IgD-negative memory B cell (primary cell): ENCODE measurements at regions not wholly inside any gene's neighbourhood (a gene's known extent, or its start where the extent isn't known, plus 50 kb on each side); places are given as distances from the start of the nearest gene placed in this dataset.
"Not testable (repeated sequence)": the region's sequence is repeated elsewhere in the genome, so short reads cannot be mapped to it uniquely, and the experiment has no call there.

Experiments
- H3K27ac Mint-ChIP-seq, 3 donors: one replicate each; pipeline ENCODE4 v1.8.0; 2020 to 2022; ENCODE audit warnings: mild to moderate bottlenecking in 3 of 3, mixed read lengths in 3 of 3, moderate library complexity in 1 of 3
- H3K27me3 Mint-ChIP-seq: one replicate; pipeline ENCODE4 v1.8.0; 2021; ENCODE audit warnings: mixed read lengths
- H3K36me3 Mint-ChIP-seq: one replicate; pipeline ENCODE4 v1.8.0; 2020; ENCODE audit warnings: mild to moderate bottlenecking, mixed read lengths
- H3K4me1 Mint-ChIP-seq, 3 donors: one replicate each; pipeline ENCODE4 v1.8.0; 2020 to 2022; ENCODE audit warnings: mixed read lengths in 3 of 3, mild to moderate bottlenecking in 1 of 3
- H3K4me3 Mint-ChIP-seq, 4 donors: one replicate each; pipeline ENCODE4 v1.8.0; 2020 to 2022; ENCODE audit warnings: mild to moderate bottlenecking in 4 of 4, mixed read lengths in 4 of 4, moderate library complexity in 3 of 4
- H3K9me3 Mint-ChIP-seq, 3 donors: one replicate each; pipeline ENCODE4 v1.8.0; 2020 to 2021; ENCODE audit warnings: mixed read lengths in 3 of 3, mild to moderate bottlenecking in 1 of 3

GRCh38 chr4:150012851-150013360, 65.3 kb upstream of the DCLK2 start:
- Mint-ChIP-seq H3K4me1 (no peaks in the 10 kb centered on the region), H3K4me3 (no peak overlapping the region), H3K36me3 (peaks cover 2% of the 10 kb centered on the region), H3K27ac (no peak overlapping the region), H3K9me3 (peaks cover 0 to 2% (median 2%) of the 10 kb centered on the region in 3 donors), H3K27me3 (peaks cover 2% of the 10 kb centered on the region)

GRCh38 chr4:150015910-150016309, 62.3 kb upstream of the DCLK2 start:
- H3K4me3 Mint-ChIP-seq, H3K27ac Mint-ChIP-seq, H3K9me3 Mint-ChIP-seq, H3K4me1 Mint-ChIP-seq, H3K27me3 Mint-ChIP-seq, H3K36me3 Mint-ChIP-seq: not testable (repeated sequence)

GRCh38 chr4:150016621-150017020, 61.6 kb upstream of the DCLK2 start:
- not testable (repeated sequence) for H3K9me3 Mint-ChIP-seq, H3K27ac Mint-ChIP-seq, H3K36me3 Mint-ChIP-seq, H3K27me3 Mint-ChIP-seq, H3K4me1 Mint-ChIP-seq, H3K4me3 Mint-ChIP-seq

- Mint-ChIP-seq H3K9me3 (peaks cover 2 to 11% (median 3%) of the 10 kb centered on the region in 3 donors), H3K4me3 (no peak overlapping the region), H3K4me1 (no peaks in the 10 kb centered on the region), H3K36me3 (peaks cover 2% of the 10 kb centered on the region), H3K27me3 (peaks cover 6% of the 10 kb centered on the region), H3K27ac (no peak overlapping the region)
These were observed 60.0 kb upstream of the DCLK2 start for GRCh38 chr4:150018257-150018656.

- Mint-ChIP-seq H3K9me3 (peaks cover 4 to 14% (median 12%) of the 10 kb centered on the region in 3 donors), H3K27me3 (peaks cover 9% of the 10 kb centered on the region), H3K4me3 (no peak overlapping the region), H3K27ac (no peak overlapping the region), H3K4me1 (no peaks in the 10 kb centered on the region), H3K36me3 (no peaks in the 10 kb centered on the region)
These were observed 56.8 kb upstream of the DCLK2 start for GRCh38 chr4:150021483-150021882.

- peaks cover 5 to 23% (median 22%) of the 10 kb centered on the region in 3 donors for H3K9me3 Mint-ChIP-seq
- H3K27me3 Mint-ChIP-seq: peaks cover 7% of the 10 kb centered on the region
- H3K4me1 Mint-ChIP-seq: no peaks in the 10 kb centered on the region
- H3K36me3 Mint-ChIP-seq: no peaks in the 10 kb centered on the region
- H3K27ac Mint-ChIP-seq: no peak overlapping the region
- no peak overlapping the region for H3K4me3 Mint-ChIP-seq
These were observed 54.8 kb upstream of the DCLK2 start for GRCh38 chr4:150023489-150023888.

GRCh38 chr4:150026987-150027386, 51.3 kb upstream of the DCLK2 start:
- not testable (repeated sequence) for H3K27ac Mint-ChIP-seq, H3K4me3 Mint-ChIP-seq, H3K36me3 Mint-ChIP-seq, H3K27me3 Mint-ChIP-seq, H3K4me1 Mint-ChIP-seq
- peaks cover 5 to 22% (median 18%) of the 10 kb centered on the region in 3 donors for H3K9me3 Mint-ChIP-seq
